GM20000 (cell line): ENCODE measurements at regions not wholly inside any gene's neighbourhood (a gene's known extent, or its start where the extent isn't known, plus 50 kb on each side); places are given as distances from the start of the nearest gene placed in this dataset.
"Not testable (repeated sequence)": the region's sequence is repeated elsewhere in the genome, so short reads cannot be mapped to it uniquely, and the experiment has no call there.

Experiments used
- DNase-seq: peaks from one replicate; pipeline ENCODE4 v3.0.0; 2012; ENCODE audit warnings: low spot score
- TF ChIP-seq, protein P1 (sequence below): IDR thresholded peaks from 2 replicates; pipeline ENCODE4 v1.5.1; 2012; ENCODE audit warnings: mild to moderate bottlenecking, control low read depth; ENCODE audit errors: extremely low read depth, missing control alignments

DNA sequence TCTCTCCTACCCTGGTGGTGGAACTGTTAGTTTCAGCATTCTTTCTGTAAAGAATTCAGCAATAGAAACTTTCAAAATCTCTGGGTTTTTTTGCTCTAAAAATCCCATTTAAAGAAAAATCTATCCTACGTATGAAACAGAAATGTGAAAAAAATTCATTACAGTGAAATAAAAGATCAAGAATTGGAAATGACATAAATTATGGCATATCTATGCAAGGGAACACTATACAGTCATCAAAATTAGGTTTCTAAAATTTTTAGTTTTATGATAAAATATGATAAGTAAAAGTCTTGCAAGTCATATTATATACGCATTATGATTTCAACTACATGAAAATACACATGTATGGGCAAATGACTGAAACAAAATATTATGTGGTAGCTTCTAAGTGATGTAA is 342.6 kb downstream of the CETN3 start:
- TF ChIP-seq, protein P1, sequence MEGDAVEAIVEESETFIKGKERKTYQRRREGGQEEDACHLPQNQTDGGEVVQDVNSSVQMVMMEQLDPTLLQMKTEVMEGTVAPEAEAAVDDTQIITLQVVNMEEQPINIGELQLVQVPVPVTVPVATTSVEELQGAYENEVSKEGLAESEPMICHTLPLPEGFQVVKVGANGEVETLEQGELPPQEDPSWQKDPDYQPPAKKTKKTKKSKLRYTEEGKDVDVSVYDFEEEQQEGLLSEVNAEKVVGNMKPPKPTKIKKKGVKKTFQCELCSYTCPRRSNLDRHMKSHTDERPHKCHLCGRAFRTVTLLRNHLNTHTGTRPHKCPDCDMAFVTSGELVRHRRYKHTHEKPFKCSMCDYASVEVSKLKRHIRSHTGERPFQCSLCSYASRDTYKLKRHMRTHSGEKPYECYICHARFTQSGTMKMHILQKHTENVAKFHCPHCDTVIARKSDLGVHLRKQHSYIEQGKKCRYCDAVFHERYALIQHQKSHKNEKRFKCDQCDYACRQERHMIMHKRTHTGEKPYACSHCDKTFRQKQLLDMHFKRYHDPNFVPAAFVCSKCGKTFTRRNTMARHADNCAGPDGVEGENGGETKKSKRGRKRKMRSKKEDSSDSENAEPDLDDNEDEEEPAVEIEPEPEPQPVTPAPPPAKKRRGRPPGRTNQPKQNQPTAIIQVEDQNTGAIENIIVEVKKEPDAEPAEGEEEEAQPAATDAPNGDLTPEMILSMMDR = no peak
- no peak for DNase-seq

DNA sequence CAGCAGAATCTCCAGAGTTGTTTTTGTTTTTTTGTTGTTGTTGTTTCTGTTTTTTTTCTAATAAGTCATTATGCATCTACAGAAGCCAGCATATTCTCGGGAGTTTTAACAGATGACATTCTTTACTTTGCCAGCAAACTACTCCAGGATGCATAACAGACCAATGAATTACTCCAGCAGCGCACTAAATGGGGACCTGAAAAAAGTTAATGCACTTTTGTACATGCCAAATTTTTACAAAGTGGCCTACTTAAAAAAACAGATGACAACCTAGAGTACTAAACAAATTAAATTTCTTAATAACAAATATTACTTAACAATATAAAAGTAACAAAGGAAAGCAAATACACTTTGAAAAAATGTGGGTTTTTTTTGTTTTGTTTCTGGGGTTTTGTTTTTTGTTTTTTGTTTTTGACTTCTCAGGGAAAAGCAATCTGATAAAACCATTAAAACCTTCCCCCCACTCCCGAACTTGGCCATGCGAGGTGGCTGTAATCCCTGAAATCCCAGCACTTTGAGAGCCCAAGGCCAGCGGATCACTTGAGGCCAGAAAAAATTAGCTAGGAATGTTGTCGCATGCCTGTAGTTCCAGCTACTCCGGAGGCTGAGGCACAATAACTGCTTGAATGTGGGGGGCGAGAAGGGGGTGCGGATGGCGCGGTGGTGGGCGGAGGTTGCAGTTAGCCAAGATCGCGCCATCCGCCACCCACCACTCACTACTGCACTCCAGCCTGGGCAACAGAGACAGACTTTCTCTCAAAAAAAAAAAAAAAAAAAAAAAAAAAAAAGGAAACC is 352.4 kb downstream of the CETN3 start:
- TF ChIP-seq, protein P1 = no peak

DNA sequence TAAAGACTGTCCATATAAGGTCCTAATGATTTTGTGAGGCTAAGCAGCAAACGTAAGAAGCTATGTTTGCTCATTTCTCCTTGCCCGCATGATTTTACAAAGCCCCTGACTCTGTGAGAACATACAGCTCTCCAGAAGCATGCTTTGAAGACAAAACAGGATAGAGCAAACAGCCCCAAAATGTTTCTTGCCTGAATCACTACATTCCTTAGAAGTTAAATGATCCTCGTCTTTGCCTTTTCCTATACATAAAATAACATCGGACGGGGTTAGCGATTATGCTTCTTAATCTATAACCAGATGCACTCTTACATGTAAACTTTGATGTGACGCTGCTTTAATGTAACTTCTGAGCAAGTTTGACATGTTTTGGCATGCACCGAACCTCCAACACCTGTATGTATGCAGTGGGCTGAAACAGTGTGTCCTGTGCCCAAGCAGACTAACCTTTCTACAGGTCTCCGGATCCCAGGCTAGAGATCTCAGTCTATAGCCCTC is 353.7 kb downstream of the CETN3 start:
- no peak for DNase-seq
- TF ChIP-seq, protein P1 = no peak

More for the DNA sequence above, 352.4 kb downstream of the CETN3 start:
- no peak for DNase-seq

DNA sequence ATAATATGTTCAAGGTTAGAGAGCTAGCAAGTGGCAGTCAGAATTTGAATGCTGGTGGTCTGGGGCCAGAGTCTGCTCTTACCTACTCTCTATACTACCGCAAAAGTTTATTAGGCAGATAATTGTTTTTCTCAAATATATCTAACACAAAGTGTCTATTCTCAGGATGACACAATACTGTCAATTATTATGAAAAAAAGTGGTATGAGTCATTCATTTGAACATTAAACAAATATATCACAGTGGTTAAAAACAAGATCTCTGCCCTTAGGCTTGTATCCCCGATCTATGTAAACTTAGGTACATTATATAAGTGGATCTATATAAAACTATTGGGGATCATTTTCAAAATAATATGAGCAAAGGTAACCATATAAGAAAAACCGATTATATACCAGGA is 354.9 kb downstream of the CETN3 start:
- no peak for DNase-seq
- TF ChIP-seq, protein P1 = no peak

DNA sequence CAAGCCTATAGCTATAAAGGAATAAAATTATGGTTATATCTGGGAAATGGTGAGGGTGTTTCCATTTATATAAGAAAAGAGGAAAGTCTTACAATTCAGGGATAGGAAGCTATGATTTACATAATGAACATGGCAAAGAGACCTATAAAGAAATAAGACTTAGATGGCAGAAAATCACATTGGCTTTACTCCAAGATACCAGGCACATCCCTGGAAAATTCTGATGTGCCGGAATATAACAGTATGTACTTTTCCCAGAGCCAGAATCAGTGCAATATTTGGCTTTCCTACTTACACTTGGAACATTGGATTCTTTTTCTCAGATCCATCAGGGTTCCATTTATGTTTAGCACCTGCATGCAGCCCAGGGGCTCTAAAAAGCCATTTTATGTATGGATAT is 357.8 kb downstream of the CETN3 start:
- DNase-seq = no peak

DNA sequence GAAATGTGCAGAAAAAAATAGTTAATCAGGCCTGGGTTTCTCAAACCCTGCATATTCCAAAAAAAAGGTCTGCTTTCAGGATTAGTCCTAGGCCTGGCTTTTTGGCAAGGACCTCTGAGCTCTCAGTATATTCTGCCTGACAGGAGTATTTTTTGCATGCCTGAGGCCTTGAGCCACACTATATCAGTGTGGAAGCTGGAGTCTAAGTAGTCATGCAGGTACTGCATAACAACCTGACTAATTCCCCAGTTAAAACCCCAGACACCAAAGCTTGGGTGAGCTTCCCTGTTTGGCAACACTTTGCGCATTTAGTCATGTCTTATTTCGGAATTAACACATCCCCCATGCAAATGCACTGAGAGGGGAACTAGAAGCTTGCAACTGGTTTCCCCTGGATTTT is 359.5 kb downstream of the CETN3 start:
- DNase-seq = no peak
- TF ChIP-seq, protein P1 = no peak

More for the DNA sequence above, 357.8 kb downstream of the CETN3 start:
- TF ChIP-seq, protein P1 = no peak

DNA sequence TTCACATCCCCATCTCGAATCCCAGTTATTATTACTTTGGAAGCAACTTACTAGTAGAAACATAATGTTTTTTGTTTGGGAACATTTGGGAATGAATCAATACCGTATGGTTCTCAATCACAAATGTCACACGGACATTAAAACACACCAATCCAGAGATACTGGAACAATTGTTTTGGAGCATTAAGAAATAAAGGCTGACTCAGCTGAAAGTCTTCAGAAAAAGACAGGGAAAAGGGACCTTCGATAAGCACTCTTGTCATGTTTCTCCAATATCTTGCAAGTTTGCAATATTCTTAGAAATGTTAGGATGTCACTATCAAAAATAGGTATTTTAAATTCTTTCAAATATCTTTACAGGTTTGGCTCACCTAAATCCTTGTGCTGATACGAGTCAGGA is 362.4 kb downstream of the CETN3 start:
- DNase-seq = no peak
- TF ChIP-seq, protein P1 = no peak

DNA sequence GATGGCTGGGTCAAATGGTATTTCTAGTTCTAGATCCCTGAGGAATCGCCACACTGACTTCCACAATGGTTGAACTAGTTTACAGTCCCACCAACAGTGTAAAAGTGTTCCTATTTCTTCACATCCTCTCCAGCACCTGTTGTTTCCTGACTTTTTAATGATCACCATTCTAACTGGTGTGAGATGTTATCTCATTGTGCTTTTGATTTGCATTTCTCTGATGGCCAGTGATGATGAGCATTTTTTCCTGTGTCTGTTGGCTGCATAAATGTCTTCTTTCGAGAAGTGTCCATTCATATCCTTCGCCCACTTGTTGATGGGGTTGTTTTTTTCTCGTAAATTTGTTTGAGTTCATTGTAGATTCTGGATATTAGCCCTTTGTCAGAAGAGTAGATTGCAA is 369.5 kb downstream of the CETN3 start:
- not testable (repeated sequence) for DNase-seq
